Gastroesophageal sphincter (tissue), 4 donors: ENCODE measurements at regions not wholly inside any gene's neighbourhood (a gene's known extent, or its start where the extent isn't known, plus 50 kb on each side); places are given as distances from the start of the nearest gene placed in this dataset.

Experiments
- ATAC-seq: fragments of 150-250 bp; one replicate; pipeline ENCODE4 v1.9.1; 2016; ENCODE audit warnings: mild to moderate bottlenecking, moderate library complexity
- H3K27ac ChIP-seq, 4 donors: fragments of 200-600 bp; sonication (generic) in 3 of 4; 1 replicate in 3 of 4; 2 replicates in 1 of 4; pipeline ENCODE4 v1.5.1; 2016 to 2019
- H3K27me3 ChIP-seq: fragments of 200-600 bp; sonication (generic); one replicate; pipeline ENCODE4 v1.5.1; 2019
- H3K36me3 ChIP-seq, 2 donors: fragments of 200-600 bp; sonication (generic); one replicate each; pipeline ENCODE4 v1.5.1; 2019; ENCODE audit warnings: control low read depth in 1 of 2
- H3K4me1 ChIP-seq, 3 donors: fragments of 200-600 bp; sonication (generic); 1 replicate in 2 of 3; 2 replicates in 1 of 3; pipeline ENCODE4 v1.5.1; 2016 to 2019; ENCODE audit warnings: control low read depth in 2 of 3
- H3K4me3 ChIP-seq, 2 donors: fragments of 200-600 bp; sonication (generic); one replicate each; pipeline ENCODE4 v1.5.1; 2019; ENCODE audit warnings: mild to moderate bottlenecking in 1 of 2, moderate library complexity in 1 of 2
- H3K9me3 ChIP-seq, 3 donors: fragments of 200-600 bp; sonication (generic); one replicate each; pipeline ENCODE4 v1.5.1; 2017 to 2019; ENCODE audit warnings: control low read depth in 2 of 3
- CTCF ChIP-seq, 4 experiments: fragments of 200-600 bp in 2 of 4; fragments of 450-650 bp in 2 of 4; sonication (generic) in 1 of 4; IDR thresholded peaks; one replicate each; pipeline ENCODE4 v1.5.1; 2017 to 2019; ENCODE audit warnings: antibody characterized with exemption in 4 of 4, mild to moderate bottlenecking in 2 of 4, moderate library complexity in 2 of 4
- EP300 ChIP-seq: sonication (generic); formaldehyde crosslinking; IDR thresholded peaks from one replicate; pipeline ENCODE4 v1.6.1; 2017; ENCODE audit warnings: antibody characterized with exemption, mild to moderate bottlenecking
- POLR2A ChIP-seq, 2 donors: fragments of 450-650 bp; IDR thresholded peaks; one replicate each; pipeline ENCODE4 v1.6.1; 2017; ENCODE audit warnings: antibody characterized with exemption in 2 of 2, mild to moderate bottlenecking in 2 of 2, moderate library complexity in 1 of 2
- POLR2AphosphoS5 ChIP-seq: sonication (generic); formaldehyde crosslinking; IDR thresholded peaks from one replicate; pipeline ENCODE4 v1.6.1; 2017; ENCODE audit warnings: antibody characterized with exemption
- WGBS, 2 donors: methylation state at CpG; one replicate each; pipeline ENCODE4 v1.1.5; 2018; ENCODE audit warnings: low coverage in 1 of 2; 5-methylcytosine and 5-hydroxymethylcytosine counted together

- whole genome bisulfite sequencing, 2 donors = 97% methylated on average over 8 to 9 of the region's 10 CpGs
- Histone ChIP-seq H3K36me3 (no peaks in the 10 kb centered on the region), H3K4me3 (no peak overlapping the region), H3K9me3 (peaks cover 0 to 9% (median 0%) of the 10 kb centered on the region in 3 donors), H3K27me3 (no peaks in the 10 kb centered on the region), H3K4me1 (no peaks in the 10 kb centered on the region), H3K27ac (no peak overlapping the region)
- no peak for ATAC-seq
- TF ChIP-seq POLR2AphosphoS5 (no peak), CTCF (IDR thresholded peaks at IDR 0.05) (no peak), POLR2A (IDR thresholded peaks at IDR 0.05) (no peak), EP300 (no peak)
Measured at GRCh38 chr16:79449067-79449769, 151.3 kb downstream of the MAF start.

- Histone ChIP-seq H3K36me3 (no peaks in the 10 kb centered on the region), H3K27ac (no peak overlapping the region), H3K4me1 (no peaks in the 10 kb centered on the region), H3K9me3 (peaks cover 0 to 9% (median 0%) of the 10 kb centered on the region in 3 donors), H3K4me3 (no peak overlapping the region), H3K27me3 (no peaks in the 10 kb centered on the region)
- no peak for ATAC-seq
- TF ChIP-seq POLR2A (IDR thresholded peaks at IDR 0.05) = no peak
- TF ChIP-seq EP300 = no peak
- TF ChIP-seq CTCF (IDR thresholded peaks at IDR 0.05) = no peak
- no peak for TF ChIP-seq POLR2AphosphoS5
- WGBS, 2 donors = 86% methylated on average over 6 of the region's 7 CpGs; no CpG with 5 or more reads in 1 of the 2 donors
Measured at GRCh38 chr16:79444572-79444971, 156.0 kb downstream of the MAF start.

GRCh38 chr16:79439901-79440300 lies 160.6 kb downstream of the MAF start:
- 73% methylated on average over 2 of the region's 2 CpGs; no CpG with 5 or more reads in 1 of the 2 donors for whole genome bisulfite sequencing, 2 donors
- peak; percentile 55 for ATAC-seq

GRCh38 chr16:79437764-79438751 lies 162.5 kb downstream of the MAF start:
- no peak for ATAC-seq
- H3K36me3 ChIP-seq = no peaks in the 10 kb centered on the region
- no peak overlapping the region for H3K4me3 ChIP-seq
- H3K27me3 ChIP-seq = no peaks in the 10 kb centered on the region
- no peak overlapping the region for H3K27ac ChIP-seq
- no peaks in the 10 kb centered on the region for H3K4me1 ChIP-seq
- H3K9me3 ChIP-seq = no peaks in the 10 kb centered on the region
- TF ChIP-seq POLR2AphosphoS5 = no peak
- TF ChIP-seq CTCF (IDR thresholded peaks at IDR 0.05) = no peak
- TF ChIP-seq POLR2A (IDR thresholded peaks at IDR 0.05) = no peak
- TF ChIP-seq EP300 = no peak
- 43 to 97% methylated on average over 6 to 9 of the region's 31 CpGs for WGBS, 2 donors

More at GRCh38 chr16:79439901-79440300, 160.6 kb downstream of the MAF start:
- H3K36me3 ChIP-seq = no peaks in the 10 kb centered on the region
- no peak overlapping the region for H3K4me3 ChIP-seq
- no peak overlapping the region for H3K27ac ChIP-seq
- no peaks in the 10 kb centered on the region for H3K4me1 ChIP-seq
- no peaks in the 10 kb centered on the region for H3K9me3 ChIP-seq
- H3K27me3 ChIP-seq = no peaks in the 10 kb centered on the region
- TF ChIP-seq POLR2AphosphoS5 (no peak), POLR2A (IDR thresholded peaks at IDR 0.05) (no peak), EP300 (no peak), CTCF (IDR thresholded peaks at IDR 0.05) (no peak)
